GM12878 (cell line): ENCODE measurements at regions not wholly inside any gene's neighbourhood (a gene's known extent, or its start where the extent isn't known, plus 50 kb on each side); places are given as distances from the start of the nearest gene placed in this dataset.

Experiments used
- ATAC-seq: fragments of 200-7000 bp; cut with Tn5 transposase; 3 replicates; pipeline ENCODE4 v1.9.1; 2020; ENCODE audit warnings: mild to moderate bottlenecking, moderate library complexity
- BruUV-seq: library from RNA; stranded (reverse); fragments of 400-500 nt; replicated peaks from 2 replicates; lab custom pipeline; 2021; lab: Mats Ljungman, UMichigan
- CTCF ChIA-PET: fragments of 300-600 bp; sonication (Branson Sonifier 250); formaldehyde crosslinking; extraction: SDS; loops from one replicate; lab custom pipeline; 2021; ENCODE audit warnings: inconsistent platforms; lab: Yijun Ruan, JAX
- POLR2A ChIA-PET: fragments of 350-600 bp; formaldehyde crosslinking; extraction: SDS; loops from one replicate; lab custom pipeline; 2021; ENCODE audit warnings: inconsistent platforms; lab: Charles Lee
- RAD21 ChIA-PET: fragments of 300-600 bp; sonication (Branson Sonifier 250); formaldehyde crosslinking; loops from one replicate; lab custom pipeline; 2023; ENCODE audit warnings: antibody characterized with exemption; ENCODE audit not compliant: unreplicated experiment; lab: Charles Lee
- SMC1A ChIA-PET: fragments of 300-600 bp; sonication (Branson Sonifier 250); formaldehyde crosslinking; loops from one replicate; lab custom pipeline; 2023; ENCODE audit not compliant: unreplicated experiment, uncharacterized antibody; lab: Charles Lee
- DNase-seq: peaks from one replicate; pipeline ENCODE4 v3.0.0-alpha.2; 2011; ENCODE audit warnings: low read depth, low spot score
- FAIRE-seq: peaks from 3 replicates; lab custom pipeline; 2011; peaks lifted over from hg19 to GRCh38; lab: Jason Lieb, UNC
- H2AFZ ChIP-seq: 2 replicates; pipeline ENCODE4 v1.6.0; 2011; ENCODE audit warnings: low read depth, low read length, control low read depth; ENCODE audit not compliant: control insufficient read depth
- H3K27ac ChIP-seq: 2 replicates; pipeline ENCODE4 v1.5.1; 2011; ENCODE audit warnings: control low read depth; ENCODE audit not compliant: control insufficient read depth, insufficient read depth
- H3K27me3 ChIP-seq, 2 experiments: replicated peaks in 1 of 2; 2 replicates each; pipeline versions ENCODE4 v1.6.0 to v1.6.1; 2011; ENCODE audit warnings: low read length in 1 of 2; ENCODE audit not compliant: control insufficient read depth in 2 of 2, insufficient read depth in 2 of 2
- H3K36me3 ChIP-seq, 2 experiments: 2 replicates each; pipeline ENCODE4 v1.5.1; 2011; ENCODE audit warnings: low read length in 1 of 2; ENCODE audit not compliant: control insufficient read depth in 2 of 2, insufficient read depth in 2 of 2
- H3K4me1 ChIP-seq: 2 replicates; pipeline ENCODE4 v1.6.1; 2011; ENCODE audit warnings: mild to moderate bottlenecking, low read length, moderate library complexity, mixed read lengths; ENCODE audit not compliant: control insufficient read depth, insufficient read depth
- H3K4me2 ChIP-seq: 2 replicates; pipeline ENCODE4 v1.6.0; 2011; ENCODE audit warnings: control low read depth; ENCODE audit not compliant: control insufficient read depth, insufficient read depth
- H3K4me3 ChIP-seq: fragments of 200-600 bp; sonication (generic); 2 replicates; pipeline ENCODE4 v1.5.1; 2016
- H3K79me2 ChIP-seq: 2 replicates; pipeline ENCODE4 v1.6.0; 2011; ENCODE audit warnings: low read length; ENCODE audit not compliant: control insufficient read depth, insufficient read depth
- H3K9ac ChIP-seq: 2 replicates; pipeline ENCODE4 v1.8.0; 2011; ENCODE audit warnings: low read length, control low read depth, mixed read lengths; ENCODE audit not compliant: control insufficient read depth, insufficient read depth
- H3K9me3 ChIP-seq: replicated peaks from 3 replicates; pipeline ENCODE4 v1.5.1; 2011; ENCODE audit warnings: mild to moderate bottlenecking, low read length; ENCODE audit not compliant: control insufficient read depth, insufficient read depth
- H4K20me1 ChIP-seq: 2 replicates; pipeline ENCODE4 v1.6.0; 2011; ENCODE audit not compliant: control insufficient read depth, insufficient read depth
- ASH2L ChIP-seq: fragments of 300-600, 200-600 bp; sonication (generic); IDR thresholded peaks from 2 replicates; pipeline ENCODE4 v1.6.1; 2017; ENCODE audit warnings: low read depth, mild to moderate bottlenecking, borderline replicate concordance
- HCFC1 ChIP-seq: fragments of 150-350 bp; IDR thresholded peaks from 2 replicates; pipeline ENCODE4 v1.6.1; 2014; ENCODE audit warnings: low read length
- TAF1 ChIP-seq: IDR thresholded peaks from 2 replicates; pipeline ENCODE4 v1.6.1; 2011; ENCODE audit warnings: mild to moderate bottlenecking, low read depth, low read length, borderline replicate concordance
- WGBS: methylation state at CpG from one replicate; pipeline ENCODE4 v1.1.6; 2016; ENCODE audit warnings: low lambda C conversion rate; ENCODE audit not compliant: insufficient replicate concordance, insufficient coverage; ENCODE audit errors: missing lambda C conversion rate; 5-methylcytosine and 5-hydroxymethylcytosine counted together
- in situ Hi-C: fragments of 300-500 bp; cut with MboI; formaldehyde crosslinking; loops from 9 replicates; pipeline ENCODE4 v1.14.3; 2018; ENCODE audit warnings: mixed read lengths
- intact Hi-C: fragments of 100-400 bp; cut with micrococcal nuclease; formaldehyde crosslinking; loops from one replicate; pipeline ENCODE4 v1.14.2; 2022; ENCODE audit not compliant: unreplicated experiment
- TF ChIP-seq, protein P1 (sequence below): fragments of 450-650 bp; formaldehyde crosslinking; IDR thresholded peaks from 2 replicates; pipeline ENCODE4 v1.5.0; 2022; ENCODE audit warnings: mild to moderate bottlenecking, missing genetic modification characterization
- TF ChIP-seq, protein P2 (sequence below): fragments of 450-650 bp; formaldehyde crosslinking; IDR thresholded peaks from 2 replicates; pipeline ENCODE4 v1.4.0; 2022; ENCODE audit warnings: mild to moderate bottlenecking, moderate library complexity
- TF ChIP-seq, protein P3 (sequence below): IDR thresholded peaks from 2 replicates; pipeline ENCODE4 v1.6.1; 2011; ENCODE audit warnings: mild to moderate bottlenecking, low read depth, low read length, moderate library complexity; ENCODE audit not compliant: insufficient replicate concordance

DNA sequence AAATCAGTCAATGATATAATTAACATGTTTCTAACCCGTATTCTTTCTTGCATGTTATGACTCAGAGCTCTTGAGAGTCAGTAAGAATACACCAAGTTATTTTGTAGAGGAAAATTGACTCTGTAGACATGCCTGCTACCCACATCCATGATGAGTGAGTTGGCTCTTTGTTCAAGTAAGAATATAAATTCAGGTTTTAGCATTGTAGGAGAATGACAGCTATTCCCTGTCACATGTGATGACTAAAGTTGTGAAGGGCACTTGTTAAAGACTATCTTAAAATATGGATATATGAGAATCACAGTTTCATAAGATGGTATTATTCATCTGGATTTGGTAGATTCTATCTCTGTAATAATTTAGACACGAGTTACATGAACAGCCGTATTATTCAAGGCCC, 209.1 kb downstream of the CCDC59 start:
- Histone ChIP-seq H2AFZ (no peak overlapping the region), H3K4me1 (no peaks in the 10 kb centered on the region), H3K9ac (no peak overlapping the region), H3K4me2 (no peak overlapping the region), H3K27ac (no peak overlapping the region), H3K79me2 (no peaks in the 10 kb centered on the region), H3K27me3 (no peaks in the 10 kb centered on the region), H4K20me1 (no peaks in the 10 kb centered on the region), H3K9me3 (no peaks in the 10 kb centered on the region), H3K4me3 (no peak overlapping the region), H3K36me3 (no peaks in the 10 kb centered on the region)
- ATAC-seq (no peak), DNase-seq (no peak), FAIRE-seq (no peak)
- ChIA-PET POLR2A (no interaction called here), SMC1A (interaction anchor here (1.0 to 1.1 kb wide), 2 partner anchors 28 to 145 kb away, joined by 3 to 4 read pairs; no protein-coding TSS in a partner anchor), CTCF (interaction anchor here (1.0 kb wide), 1 partner anchor 23 kb away, joined by 3 read pairs; no protein-coding TSS in a partner anchor), RAD21 (no interaction called here)
- TF ChIP-seq, protein P1, sequence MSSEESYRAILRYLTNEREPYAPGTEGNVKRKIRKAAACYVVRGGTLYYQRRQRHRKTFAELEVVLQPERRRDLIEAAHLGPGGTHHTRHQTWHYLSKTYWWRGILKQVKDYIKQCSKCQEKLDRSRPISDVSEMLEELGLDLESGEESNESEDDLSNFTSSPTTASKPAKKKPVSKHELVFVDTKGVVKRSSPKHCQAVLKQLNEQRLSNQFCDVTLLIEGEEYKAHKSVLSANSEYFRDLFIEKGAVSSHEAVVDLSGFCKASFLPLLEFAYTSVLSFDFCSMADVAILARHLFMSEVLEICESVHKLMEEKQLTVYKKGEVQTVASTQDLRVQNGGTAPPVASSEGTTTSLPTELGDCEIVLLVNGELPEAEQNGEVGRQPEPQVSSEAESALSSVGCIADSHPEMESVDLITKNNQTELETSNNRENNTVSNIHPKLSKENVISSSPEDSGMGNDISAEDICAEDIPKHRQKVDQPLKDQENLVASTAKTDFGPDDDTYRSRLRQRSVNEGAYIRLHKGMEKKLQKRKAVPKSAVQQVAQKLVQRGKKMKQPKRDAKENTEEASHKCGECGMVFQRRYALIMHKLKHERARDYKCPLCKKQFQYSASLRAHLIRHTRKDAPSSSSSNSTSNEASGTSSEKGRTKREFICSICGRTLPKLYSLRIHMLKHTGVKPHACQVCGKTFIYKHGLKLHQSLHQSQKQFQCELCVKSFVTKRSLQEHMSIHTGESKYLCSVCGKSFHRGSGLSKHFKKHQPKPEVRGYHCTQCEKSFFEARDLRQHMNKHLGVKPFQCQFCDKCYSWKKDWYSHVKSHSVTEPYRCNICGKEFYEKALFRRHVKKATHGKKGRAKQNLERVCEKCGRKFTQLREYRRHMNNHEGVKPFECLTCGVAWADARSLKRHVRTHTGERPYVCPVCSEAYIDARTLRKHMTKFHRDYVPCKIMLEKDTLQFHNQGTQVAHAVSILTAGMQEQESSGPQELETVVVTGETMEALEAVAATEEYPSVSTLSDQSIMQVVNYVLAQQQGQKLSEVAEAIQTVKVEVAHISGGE = no peak
- TF ChIP-seq TAF1 (no peak), HCFC1 (no peak), ASH2L (no peak)
- WGBS = 0% methylated on average over 3 of the region's 3 CpGs
- BruUV-seq = no TSS peak
- intact Hi-C loops = no loop called here
- in situ Hi-C loops = no loop called here

DNA sequence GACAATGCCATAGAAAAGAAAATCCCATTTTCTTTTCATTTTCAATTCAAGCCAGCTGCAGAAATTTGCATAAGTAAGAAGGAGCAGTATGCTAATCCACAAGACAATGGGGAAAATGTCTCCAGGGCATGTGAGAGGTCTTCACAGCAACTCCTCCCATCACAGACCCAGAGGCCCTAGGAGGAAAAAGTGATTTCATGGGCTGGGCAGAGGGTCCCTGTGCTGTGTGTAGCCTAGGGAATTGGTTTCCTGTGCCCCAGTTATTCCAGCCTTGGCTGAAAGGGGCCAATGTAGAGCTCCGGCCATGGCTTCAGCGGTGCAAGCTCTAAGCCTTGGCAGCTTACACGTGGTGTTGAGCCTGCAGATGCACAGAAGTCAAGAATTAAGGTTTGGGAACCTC, 211.4 kb downstream of the CCDC59 start:
- H3K9ac ChIP-seq = no peak overlapping the region
- intact Hi-C loops = no loop called here
- ATAC-seq = no peak
- SMC1A ChIA-PET = no interaction called here
- H3K4me3 ChIP-seq = no peak overlapping the region
- no peaks in the 10 kb centered on the region for H3K27me3 ChIP-seq
- no peak for DNase-seq
- H3K4me1 ChIP-seq = no peaks in the 10 kb centered on the region
- H2AFZ ChIP-seq = no peak overlapping the region
- H4K20me1 ChIP-seq = no peaks in the 10 kb centered on the region
- no peaks in the 10 kb centered on the region for H3K36me3 ChIP-seq
- no peaks in the 10 kb centered on the region for H3K9me3 ChIP-seq
- H3K4me2 ChIP-seq = no peak overlapping the region
- FAIRE-seq = no peak
- RAD21 ChIA-PET = no interaction called here
- no peaks in the 10 kb centered on the region for H3K79me2 ChIP-seq
- 37% methylated on average over 3 of the region's 3 CpGs for WGBS
- POLR2A ChIA-PET = no interaction called here
- CTCF ChIA-PET = no interaction called here
- BruUV-seq = no TSS peak
- in situ Hi-C loops = no loop called here
- no peak overlapping the region for H3K27ac ChIP-seq
- TF ChIP-seq, protein P2, sequence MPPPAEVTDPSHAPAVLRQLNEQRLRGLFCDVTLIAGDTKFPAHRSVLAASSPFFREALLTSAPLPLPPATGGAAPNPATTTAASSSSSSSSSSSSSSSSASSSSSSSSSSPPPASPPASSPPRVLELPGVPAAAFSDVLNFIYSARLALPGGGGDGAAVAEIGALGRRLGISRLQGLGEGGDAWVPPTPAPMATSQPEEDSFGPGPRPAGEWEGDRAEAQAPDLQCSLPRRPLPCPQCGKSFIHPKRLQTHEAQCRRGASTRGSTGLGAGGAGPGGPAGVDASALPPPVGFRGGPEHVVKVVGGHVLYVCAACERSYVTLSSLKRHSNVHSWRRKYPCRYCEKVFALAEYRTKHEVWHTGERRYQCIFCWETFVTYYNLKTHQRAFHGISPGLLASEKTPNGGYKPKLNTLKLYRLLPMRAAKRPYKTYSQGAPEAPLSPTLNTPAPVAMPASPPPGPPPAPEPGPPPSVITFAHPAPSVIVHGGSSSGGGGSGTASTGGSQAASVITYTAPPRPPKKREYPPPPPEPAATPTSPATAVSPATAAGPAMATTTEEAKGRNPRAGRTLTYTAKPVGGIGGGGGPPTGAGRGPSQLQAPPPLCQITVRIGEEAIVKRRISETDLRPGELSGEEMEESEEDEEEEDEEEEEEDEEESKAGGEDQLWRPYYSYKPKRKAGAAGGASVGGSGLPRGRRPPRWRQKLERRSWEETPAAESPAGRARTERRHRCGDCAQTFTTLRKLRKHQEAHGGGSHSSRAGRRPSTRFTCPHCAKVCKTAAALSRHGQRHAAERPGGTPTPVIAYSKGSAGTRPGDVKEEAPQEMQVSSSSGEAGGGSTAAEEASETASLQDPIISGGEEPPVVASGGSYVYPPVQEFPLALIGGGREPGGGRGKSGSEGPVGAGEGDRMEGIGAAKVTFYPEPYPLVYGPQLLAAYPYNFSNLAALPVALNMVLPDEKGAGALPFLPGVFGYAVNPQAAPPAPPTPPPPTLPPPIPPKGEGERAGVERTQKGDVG (CRISPR knock-in tag) = no peak
- TF ChIP-seq, protein P3, sequence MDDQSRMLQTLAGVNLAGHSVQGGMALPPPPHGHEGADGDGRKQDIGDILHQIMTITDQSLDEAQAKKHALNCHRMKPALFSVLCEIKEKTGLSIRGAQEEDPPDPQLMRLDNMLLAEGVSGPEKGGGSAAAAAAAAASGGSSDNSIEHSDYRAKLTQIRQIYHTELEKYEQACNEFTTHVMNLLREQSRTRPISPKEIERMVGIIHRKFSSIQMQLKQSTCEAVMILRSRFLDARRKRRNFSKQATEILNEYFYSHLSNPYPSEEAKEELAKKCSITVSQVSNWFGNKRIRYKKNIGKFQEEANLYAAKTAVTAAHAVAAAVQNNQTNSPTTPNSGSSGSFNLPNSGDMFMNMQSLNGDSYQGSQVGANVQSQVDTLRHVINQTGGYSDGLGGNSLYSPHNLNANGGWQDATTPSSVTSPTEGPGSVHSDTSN = no peak
